Kidney (tissue), 13 donors: ENCODE measurements at regions not wholly inside any gene's neighbourhood (a gene's known extent, or its start where the extent isn't known, plus 50 kb on each side); places are given as distances from the start of the nearest gene placed in this dataset.

ENCODE experiments used
- DNase-seq, 5 donors: peaks; one replicate each; pipeline ENCODE4 v3.0.0-alpha.2; 2013 to 2020
- FAIRE-seq: peaks from 2 replicates; lab custom pipeline; 2012; peaks lifted over from hg19 to GRCh38; lab: Jason Lieb, UNC
- H3K27ac ChIP-seq, 2 donors: one replicate each; pipeline ENCODE4 v1.7.0; 2013; ENCODE audit warnings: low read depth in 2 of 2, low read length in 2 of 2, inconsistent platforms in 1 of 2
- H3K27me3 ChIP-seq: one replicate; pipeline ENCODE4 v1.7.1; 2013; ENCODE audit warnings: low read length, inconsistent platforms; ENCODE audit not compliant: control insufficient read depth, insufficient read depth
- H3K36me3 ChIP-seq, 3 donors: one replicate each; pipeline versions ENCODE4 v1.7.0 to v1.7.1; 2013; ENCODE audit warnings: low read length in 3 of 3, control low read depth in 1 of 3, inconsistent platforms in 1 of 3; ENCODE audit not compliant: insufficient read depth in 3 of 3, control insufficient read depth in 2 of 3
- H3K4me1 ChIP-seq, 3 donors: one replicate each; pipeline versions ENCODE4 v1.7.0 to v1.7.1; 2013; ENCODE audit warnings: low read length in 3 of 3, inconsistent platforms in 1 of 3, low read depth in 1 of 3; ENCODE audit not compliant: control insufficient read depth in 2 of 3, insufficient read depth in 2 of 3
- H3K4me3 ChIP-seq, 3 donors: one replicate each; pipeline versions ENCODE4 v1.7.0 to v1.8.1; 2013; ENCODE audit warnings: low read length in 3 of 3, control low read depth in 1 of 3, inconsistent platforms in 1 of 3
- H3K9ac ChIP-seq, 3 donors: one replicate each; pipeline versions ENCODE4 v1.7.0 to v1.7.1; 2013; ENCODE audit warnings: low read length in 3 of 3, control low read depth in 1 of 3, inconsistent platforms in 1 of 3
- H3K9me3 ChIP-seq, 3 donors: one replicate each; pipeline versions ENCODE4 v1.7.0 to v1.7.1; 2013; ENCODE audit warnings: low read length in 3 of 3, control low read depth in 1 of 3, inconsistent platforms in 1 of 3; ENCODE audit not compliant: control insufficient read depth in 2 of 3, insufficient read depth in 1 of 3
- CTCF ChIP-seq: IDR thresholded peaks from 3 replicates; pipeline ENCODE4 v1.5.1; 2012; ENCODE audit warnings: mild to moderate bottlenecking, moderate library complexity, borderline replicate concordance; ENCODE audit not compliant: insufficient read depth; ENCODE audit errors: extremely low read depth
- intact Hi-C: fragments of 100-400 bp; cut with DNase I; formaldehyde crosslinking; loops from one replicate; pipeline ENCODE4 v1.11.1; 2022
- donor health status: control.
- donor health status: control.
- donor health status: control.
- donor health status: control.
- donor health status: control.
- donor health status: DM: yes; HTN: yes; CAD: no.
- donor health status: Normal renal cell carcinoma (clear cell type).

- no peak for TF ChIP-seq CTCF
- FAIRE-seq: no peak
Observed at GRCh38 chr6:3559561-3559960, 102.7 kb upstream of the SLC22A23 start.

GRCh38 chr6:3557336-3557735, 100.5 kb upstream of the SLC22A23 start:
- H3K27ac ChIP-seq: no peak overlapping the region
- H3K9me3 ChIP-seq: no peaks in the 10 kb centered on the region
- TF ChIP-seq CTCF: no peak
- no peaks in the 10 kb centered on the region for H3K36me3 ChIP-seq
- DNase-seq (no peak), FAIRE-seq (no peak)
- H3K9ac ChIP-seq: no peak overlapping the region
- H3K4me1 ChIP-seq: no peaks in the 10 kb centered on the region
- no peak overlapping the region for H3K4me3 ChIP-seq
- intact Hi-C loops: no loop called here
- H3K27me3 ChIP-seq: no peaks in the 10 kb centered on the region

More at GRCh38 chr6:3559561-3559960, 102.7 kb upstream of the SLC22A23 start:
- no peak overlapping the region for H3K27ac ChIP-seq
- H3K4me3 ChIP-seq: no peak overlapping the region
- H3K27me3 ChIP-seq: no peaks in the 10 kb centered on the region
- DNase-seq: no peak
- no peak overlapping the region for H3K9ac ChIP-seq
- H3K36me3 ChIP-seq: no peaks in the 10 kb centered on the region
- no peaks in the 10 kb centered on the region for H3K9me3 ChIP-seq
- no peaks in the 10 kb centered on the region for H3K4me1 ChIP-seq
- intact Hi-C loops: no loop called here

- Histone ChIP-seq H3K4me1 (no peaks in the 10 kb centered on the region), H3K27me3 (no peaks in the 10 kb centered on the region), H3K9ac (no peak overlapping the region), H3K27ac (no peak overlapping the region), H3K36me3 (no peaks in the 10 kb centered on the region), H3K4me3 (no peak overlapping the region), H3K9me3 (peaks cover 0 to 12% (median 0%) of the 10 kb centered on the region in 3 donors)
- intact Hi-C loops: no loop called here
- DNase-seq (no peak), FAIRE-seq (no peak)
- TF ChIP-seq CTCF: no peak
Observed at GRCh38 chr6:3553254-3553653, 96.4 kb upstream of the SLC22A23 start.
